K562 (cell line): ENCODE measurements at regions not wholly inside any gene's neighbourhood (a gene's known extent, or its start where the extent isn't known, plus 50 kb on each side); places are given as distances from the start of the nearest gene placed in this dataset.

Experiments used
- ATAC-seq: fragments of 200-7000 bp; cut with Tn5 transposase; 3 replicates; pipeline ENCODE4 v1.9.1; 2020; ENCODE audit warnings: moderate library complexity
- BruUV-seq: library from RNA; stranded (reverse); fragments of 400-500 nt; replicated peaks from 2 replicates; lab custom pipeline; 2021; lab: Mats Ljungman, UMichigan
- CTCF ChIA-PET: fragments of 300-600 bp; formaldehyde crosslinking; extraction: SDS; loops from one replicate; lab custom pipeline; 2021; ENCODE audit warnings: low intra/inter-chr PET ratio; lab: Yijun Ruan, JAX
- POLR2A ChIA-PET: fragments of 300-600, 350-650 bp; sonication (Branson Sonifier 250); formaldehyde crosslinking; extraction: SDS; loops from one replicate; lab custom pipeline; 2021; ENCODE audit warnings: antibody characterized with exemption, inconsistent platforms; lab: Yijun Ruan, JAX
- DNase-seq, 4 experiments: peaks; one replicate each; pipeline versions ENCODE4 v3.0.0 to v3.0.0-alpha.2; 2011 to 2018; ENCODE audit warnings: low spot score in 3 of 4, mixed read lengths in 3 of 4; ENCODE audit errors: extremely low read depth in 1 of 4
- FAIRE-seq: peaks from 2 replicates; lab custom pipeline; 2011; peaks lifted over from hg19 to GRCh38; lab: Jason Lieb, UNC
- H2AFZ ChIP-seq: 2 replicates; pipeline ENCODE4 v1.6.0; 2011; ENCODE audit warnings: low read depth, low read length, control low read depth, inconsistent platforms
- H3K27ac ChIP-seq: fragments of 200-600 bp; 3 replicates; pipeline ENCODE4 v1.8.0; 2011; ENCODE audit warnings: low read depth, mild to moderate bottlenecking, control low read depth, inconsistent platforms, low read length, moderate library complexity, mixed read lengths; ENCODE audit errors: extremely low read depth
- H3K27me3 ChIP-seq, 2 experiments: fragments of 300-600 bp in 1 of 2; 2 replicates in 1 of 2; 3 replicates in 1 of 2; pipeline versions ENCODE4 v1.6.0 to v1.8.0; 2011; ENCODE audit warnings: inconsistent platforms in 2 of 2, low read length in 2 of 2, mild to moderate bottlenecking in 1 of 2, mixed read lengths in 1 of 2, moderate library complexity in 1 of 2; ENCODE audit not compliant: control insufficient read depth in 2 of 2, insufficient read depth in 2 of 2
- H3K36me3 ChIP-seq: fragments of 300-600 bp; 3 replicates; pipeline ENCODE4 v1.8.0; 2011; ENCODE audit warnings: mild to moderate bottlenecking, low read length, inconsistent platforms; ENCODE audit not compliant: control insufficient read depth, insufficient read depth
- H3K4me1 ChIP-seq, 2 experiments: fragments of 200-600 bp in 1 of 2; replicated peaks in 1 of 2; 2 replicates in 1 of 2; 3 replicates in 1 of 2; pipeline versions ENCODE4 v1.5.1 to v1.8.0; 2011; ENCODE audit warnings: inconsistent platforms in 2 of 2, low read length in 2 of 2, mild to moderate bottlenecking in 1 of 2, mixed read lengths in 1 of 2, moderate library complexity in 1 of 2; ENCODE audit not compliant: control insufficient read depth in 2 of 2, insufficient read depth in 2 of 2
- H3K4me2 ChIP-seq: 2 replicates; pipeline ENCODE4 v1.6.1; 2011; ENCODE audit warnings: low read length, control low read depth, inconsistent platforms, mixed read lengths; ENCODE audit not compliant: insufficient read depth
- H3K4me3 ChIP-seq: fragments of 200-600 bp; sonication (generic), shearing (Covaris generic); 2 replicates; pipeline ENCODE4 v1.5.1; 2016; ENCODE audit warnings: control low read depth, inconsistent platforms
- H3K79me2 ChIP-seq: fragments of 200-600 bp; 3 replicates; pipeline ENCODE4 v1.8.0; 2011; ENCODE audit warnings: low read length, inconsistent platforms; ENCODE audit not compliant: control insufficient read depth, insufficient read depth
- H3K9ac ChIP-seq, 2 experiments: 2 replicates each; pipeline versions ENCODE4 v1.6.0 to v1.6.1; 2011; ENCODE audit warnings: low read depth in 2 of 2, low read length in 2 of 2, control low read depth in 1 of 2, inconsistent platforms in 1 of 2, mild to moderate bottlenecking in 1 of 2, mixed read lengths in 1 of 2; ENCODE audit not compliant: insufficient read depth in 1 of 2
- H3K9me1 ChIP-seq: one replicate; pipeline ENCODE4 v1.6.0; 2011; ENCODE audit warnings: inconsistent platforms, mild to moderate bottlenecking, low read length, moderate library complexity; ENCODE audit not compliant: control insufficient read depth, insufficient read depth
- H3K9me3 ChIP-seq: replicated peaks from 2 replicates; pipeline ENCODE4 v1.5.1; 2011; ENCODE audit warnings: low read depth, low read length, inconsistent platforms; ENCODE audit not compliant: control insufficient read depth, insufficient read depth
- H4K20me1 ChIP-seq: replicated peaks from 2 replicates; pipeline ENCODE4 v1.6.1; 2011; ENCODE audit warnings: low read length, inconsistent platforms, mixed read lengths; ENCODE audit not compliant: control insufficient read depth, insufficient read depth
- BRD4 ChIP-seq: fragments of 200-600 bp; sonication (generic); IDR thresholded peaks from 2 replicates; pipeline ENCODE4 v1.6.1; 2017; ENCODE audit warnings: inconsistent platforms
- ELF2 ChIP-seq: fragments of 250-450 bp; sonication (Bioruptor Pico); IDR thresholded peaks from 2 replicates; pipeline ENCODE4 v1.5.0; 2021; ENCODE audit warnings: mild to moderate bottlenecking
- GTF2E2 ChIP-seq: fragments of 200-800 bp; sonication (Bioruptor generic); IDR thresholded peaks from 2 replicates; pipeline ENCODE4 v1.6.1; 2016; ENCODE audit warnings: missing genetic modification characterization, missing compliant biosample characterization
- HNRNPL ChIP-seq: fragments of 200-400 bp; formaldehyde crosslinking; IDR thresholded peaks from 2 replicates; pipeline ENCODE4 v1.6.1; 2017; ENCODE audit warnings: low read depth, mild to moderate bottlenecking, low read length
- JUND ChIP-seq, 2 experiments: IDR thresholded peaks; 2 replicates in 1 of 2; 3 replicates in 1 of 2; pipeline ENCODE4 v1.6.1; 2011; ENCODE audit warnings: borderline replicate concordance in 2 of 2, low read depth in 2 of 2, low read length in 2 of 2, improper control_type of control experiment in 1 of 2, missing biosample characterization in 1 of 2, missing genetic modification characterization in 1 of 2, missing genetic modification reagents in 1 of 2
- MEF2A ChIP-seq: IDR thresholded peaks from 2 replicates; pipeline ENCODE4 v1.6.1; 2011; ENCODE audit warnings: low read depth, mild to moderate bottlenecking, low read length, moderate library complexity; ENCODE audit not compliant: control insufficient read depth
- NCOA2 ChIP-seq, 2 experiments: fragments of 450-650 bp; IDR thresholded peaks; 2 replicates each; pipeline ENCODE4 v1.6.1; 2018; ENCODE audit warnings: mild to moderate bottlenecking in 2 of 2, moderate library complexity in 1 of 2; ENCODE audit not compliant: partially characterized antibody in 2 of 2
- NELFE ChIP-seq: IDR thresholded peaks from 2 replicates; pipeline ENCODE4 v1.6.1; 2011; ENCODE audit warnings: mild to moderate bottlenecking; ENCODE audit not compliant: insufficient read depth, insufficient read length
- PCBP1 ChIP-seq: fragments of 200-400 bp; formaldehyde crosslinking; IDR thresholded peaks from 2 replicates; pipeline ENCODE4 v1.6.1; 2018; ENCODE audit warnings: mild to moderate bottlenecking, low read depth, low read length; ENCODE audit not compliant: poor library complexity, severe bottlenecking
- PHF21A ChIP-seq: fragments of 450-650 bp; IDR thresholded peaks from 2 replicates; pipeline ENCODE4 v1.6.1; 2017; ENCODE audit warnings: low read depth, borderline replicate concordance
- PRMT5 ChIP-seq: sonication (generic); formaldehyde crosslinking; IDR thresholded peaks from 2 replicates; pipeline ENCODE4 v1.5.0; 2020; ENCODE audit warnings: missing genetic modification reagents
- ZNF263 ChIP-seq: sonication (generic); formaldehyde crosslinking; IDR thresholded peaks from 2 replicates; pipeline ENCODE4 v1.8.0; 2022; ENCODE audit warnings: mild to moderate bottlenecking, missing genetic modification reagents, borderline replicate concordance
- WGBS: fragments of 100-300 bp; shearing (Covaris generic); methylation state at CpG from one replicate; pipeline ENCODE4 v1.1.6; 2016; ENCODE audit warnings: low coverage, mixed read lengths; ENCODE audit not compliant: insufficient coverage; ENCODE audit errors: missing lambda C conversion rate; 5-methylcytosine and 5-hydroxymethylcytosine counted together
- in situ Hi-C: fragments of 300-500 bp; cut with MboI; formaldehyde crosslinking; loops from 4 replicates; pipeline ENCODE4 v1.15.0; 2018; ENCODE audit warnings: inconsistent platforms, mixed read lengths
- intact Hi-C: fragments of 100-400 bp; cut with micrococcal nuclease; formaldehyde crosslinking; loops from 2 replicates; pipeline ENCODE4 v1.14.2; 2022
- TF ChIP-seq, protein P1 (sequence below): fragments of 200-800 bp; sonication (Bioruptor generic); IDR thresholded peaks from 2 replicates; pipeline ENCODE4 v1.6.1; 2017; ENCODE audit warnings: missing genetic modification characterization, missing compliant biosample characterization
- TF ChIP-seq, protein P2 (sequence below): sonication (generic); formaldehyde crosslinking; IDR thresholded peaks from 2 replicates; pipeline ENCODE4 v1.5.0; 2020; ENCODE audit warnings: missing genetic modification reagents
- TF ChIP-seq, protein P3 (sequence below): fragments of 250-450 bp; sonication (Bioruptor Pico); IDR thresholded peaks from 2 replicates; pipeline ENCODE4 v1.9.0; 2021; ENCODE audit warnings: mild to moderate bottlenecking
- TF ChIP-seq, protein P4 (sequence below), 3 experiments: fragments of 200-800 bp in 1 of 3; sonication (Bioruptor generic) in 1 of 3; sonication (generic) in 1 of 3; formaldehyde crosslinking in 1 of 3; IDR thresholded peaks; 2 replicates each; pipeline versions ENCODE4 v1.6.1 to v1.8.0; 2016 to 2022; ENCODE audit warnings: mild to moderate bottlenecking in 2 of 3, missing compliant biosample characterization in 2 of 3, missing genetic modification characterization in 2 of 3, missing genetic modification reagents in 1 of 3

DNA sequence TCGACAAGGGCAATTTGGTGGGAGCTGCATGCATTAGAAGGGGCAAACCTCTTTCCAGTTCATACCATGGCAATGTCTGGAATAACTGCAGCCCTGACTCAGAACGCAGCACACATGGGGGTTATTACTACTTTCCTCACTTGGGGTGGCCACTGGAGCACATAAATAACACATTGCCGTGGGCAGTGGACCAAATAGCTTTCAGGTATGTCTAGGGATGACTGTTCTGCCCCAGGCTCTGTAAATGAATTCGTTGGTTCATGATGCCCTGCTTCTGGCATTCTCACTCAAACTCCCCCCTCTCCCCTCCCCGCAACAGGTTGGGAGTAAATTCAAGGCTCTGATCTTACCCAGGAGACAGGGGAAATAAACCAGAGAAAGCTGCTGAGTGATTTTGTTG lies 238.0 kb upstream of the PLET1 start:
- no peak overlapping the region for H2AFZ ChIP-seq
- no peak overlapping the region for H3K4me2 ChIP-seq
- ChIA-PET CTCF (no interaction called here), POLR2A (interaction anchor here (0.6 to 1.3 kb wide), 2 partner anchors 10 to 81 kb away, joined by 3 to 8 read pairs; no protein-coding TSS in a partner anchor)
- H3K27me3 ChIP-seq = peaks cover 7 to 19% of the 10 kb centered on the region in 2 experiments; a peak in 3 of 5 replicates
- no peaks in the 10 kb centered on the region for H3K9me3 ChIP-seq
- H3K9ac ChIP-seq = no peak overlapping the region
- H3K4me3 ChIP-seq = no peak overlapping the region
- TF ChIP-seq GTF2E2 (tag) (no peak), NELFE (no peak), JUND (IDR thresholded peaks at IDR 0.05; ENCODE audit: borderline replicate concordance, low read depth, low read length) (no peak), JUND (tag; IDR thresholded peaks at IDR 0.05; ENCODE audit: borderline replicate concordance, low read depth, low read length) (no peak), MEF2A (no peak), NCOA2 (IDR thresholded peaks at IDR 0.05; ENCODE audit: partially characterized antibody in 2 of 2) (no peak), ZNF263 (CRISPR knock-in tag) (no peak), PHF21A (no peak), HNRNPL (no peak), PCBP1 (no peak), PRMT5 (no peak), BRD4 (no peak), ELF2 (CRISPR knock-in tag) (no peak)
- TF ChIP-seq, protein P1, sequence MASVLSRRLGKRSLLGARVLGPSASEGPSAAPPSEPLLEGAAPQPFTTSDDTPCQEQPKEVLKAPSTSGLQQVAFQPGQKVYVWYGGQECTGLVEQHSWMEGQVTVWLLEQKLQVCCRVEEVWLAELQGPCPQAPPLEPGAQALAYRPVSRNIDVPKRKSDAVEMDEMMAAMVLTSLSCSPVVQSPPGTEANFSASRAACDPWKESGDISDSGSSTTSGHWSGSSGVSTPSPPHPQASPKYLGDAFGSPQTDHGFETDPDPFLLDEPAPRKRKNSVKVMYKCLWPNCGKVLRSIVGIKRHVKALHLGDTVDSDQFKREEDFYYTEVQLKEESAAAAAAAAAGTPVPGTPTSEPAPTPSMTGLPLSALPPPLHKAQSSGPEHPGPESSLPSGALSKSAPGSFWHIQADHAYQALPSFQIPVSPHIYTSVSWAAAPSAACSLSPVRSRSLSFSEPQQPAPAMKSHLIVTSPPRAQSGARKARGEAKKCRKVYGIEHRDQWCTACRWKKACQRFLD = no peak
- TF ChIP-seq, protein P2, sequence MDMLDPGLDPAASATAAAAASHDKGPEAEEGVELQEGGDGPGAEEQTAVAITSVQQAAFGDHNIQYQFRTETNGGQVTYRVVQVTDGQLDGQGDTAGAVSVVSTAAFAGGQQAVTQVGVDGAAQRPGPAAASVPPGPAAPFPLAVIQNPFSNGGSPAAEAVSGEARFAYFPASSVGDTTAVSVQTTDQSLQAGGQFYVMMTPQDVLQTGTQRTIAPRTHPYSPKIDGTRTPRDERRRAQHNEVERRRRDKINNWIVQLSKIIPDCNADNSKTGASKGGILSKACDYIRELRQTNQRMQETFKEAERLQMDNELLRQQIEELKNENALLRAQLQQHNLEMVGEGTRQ (CRISPR knock-in tag) = no peak
- TF ChIP-seq, protein P3, sequence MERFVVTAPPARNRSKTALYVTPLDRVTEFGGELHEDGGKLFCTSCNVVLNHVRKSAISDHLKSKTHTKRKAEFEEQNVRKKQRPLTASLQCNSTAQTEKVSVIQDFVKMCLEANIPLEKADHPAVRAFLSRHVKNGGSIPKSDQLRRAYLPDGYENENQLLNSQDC (CRISPR knock-in tag) = no peak
- TF ChIP-seq, protein P4, sequence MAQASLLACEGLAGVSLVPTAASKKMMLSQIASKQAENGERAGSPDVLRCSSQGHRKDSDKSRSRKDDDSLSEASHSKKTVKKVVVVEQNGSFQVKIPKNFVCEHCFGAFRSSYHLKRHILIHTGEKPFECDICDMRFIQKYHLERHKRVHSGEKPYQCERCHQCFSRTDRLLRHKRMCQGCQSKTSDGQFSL (CRISPR knock-in tag; IDR thresholded peaks at IDR 0.05) = no peak
- TF ChIP-seq, protein P4 (tag; IDR thresholded peaks at IDR 0.05) = no peak
- H3K4me1 ChIP-seq = no peaks in the 10 kb centered on the region
- DNase-seq = no peak
- 3% methylated on average over 5 of the region's 5 CpGs for WGBS
- ATAC-seq = no peak
- H3K36me3 ChIP-seq = no peaks in the 10 kb centered on the region
- no peaks in the 10 kb centered on the region for H3K9me1 ChIP-seq
- intact Hi-C loops (no loop called here), in situ Hi-C loops (no loop called here)
- H4K20me1 ChIP-seq = no peaks in the 10 kb centered on the region
- BruUV-seq = no TSS peak
- no peak overlapping the region for H3K27ac ChIP-seq
- H3K79me2 ChIP-seq = no peaks in the 10 kb centered on the region
- no peak for FAIRE-seq
